HG02885 (cell line): ENCODE measurements at regions not wholly inside any gene's neighbourhood (a gene's known extent, or its start where the extent isn't known, plus 50 kb on each side); places are given as distances from the start of the nearest gene placed in this dataset.
A peak's percentile ranks its signal among the peaks of the same experiment; 100 is the strongest.
"Not testable (repeated sequence)": the region's sequence is repeated elsewhere in the genome, so short reads cannot be mapped to it uniquely, and the experiment has no call there.

Experiments
- ATAC-seq: cut with Tn5 transposase; IDR thresholded peaks from one replicate; pipeline ENCODE4 v1.9.1; 2021; ENCODE audit warnings: mild to moderate bottlenecking; ENCODE audit not compliant: unreplicated experiment, poor library complexity

GRCh38 chr9:78123808-78124207 lies 92.2 kb upstream of the GNAQ start:
- no peak for ATAC-seq

GRCh38 chr9:78122631-78123030 lies 91.0 kb upstream of the GNAQ start:
- no peak for ATAC-seq

GRCh38 chr9:78121488-78121887 lies 89.9 kb upstream of the GNAQ start:
- no peak for ATAC-seq

GRCh38 chr9:78118742-78119473 lies 87.3 kb upstream of the GNAQ start:
- ATAC-seq, result peak; percentile 94

GRCh38 chr9:78115073-78115472 lies 83.5 kb upstream of the GNAQ start:
- peak; percentile 41 for ATAC-seq

- no peak for ATAC-seq
Measured at GRCh38 chr9:78114581-78114980, 83.0 kb upstream of the GNAQ start.

GRCh38 chr9:78112406-78112805 lies 80.8 kb upstream of the GNAQ start:
- no peak for ATAC-seq

- no peak for ATAC-seq
Measured at GRCh38 chr9:78112004-78112403, 80.4 kb upstream of the GNAQ start.

- no peak for ATAC-seq
Measured at GRCh38 chr9:78109075-78109474, 77.5 kb upstream of the GNAQ start.

GRCh38 chr9:78106586-78106985 lies 75.0 kb upstream of the GNAQ start:
- ATAC-seq, result not testable (repeated sequence)

GRCh38 chr9:78103971-78104433 lies 72.4 kb upstream of the GNAQ start:
- ATAC-seq, result peak; percentile 89

- ATAC-seq, result no peak
Measured at GRCh38 chr9:78101247-78101646, 69.6 kb upstream of the GNAQ start.

- ATAC-seq, result no peak
Measured at GRCh38 chr9:78097541-78097940, 65.9 kb upstream of the GNAQ start.

GRCh38 chr9:78091731-78092130 lies 60.1 kb upstream of the GNAQ start:
- no peak for ATAC-seq

- ATAC-seq, result no peak
Measured at GRCh38 chr9:78089111-78089510, 57.5 kb upstream of the GNAQ start.

GRCh38 chr9:78088190-78088589 lies 56.6 kb upstream of the GNAQ start:
- ATAC-seq, result not testable (repeated sequence)
